HG02588 (cell line): ENCODE measurements at regions not wholly inside any gene's neighbourhood (a gene's known extent, or its start where the extent isn't known, plus 50 kb on each side); places are given as distances from the start of the nearest gene placed in this dataset.

Source experiments
- ATAC-seq: cut with Tn5 transposase; IDR thresholded peaks from one replicate; pipeline ENCODE4 v1.9.1; 2021; ENCODE audit warnings: mild to moderate bottlenecking, moderate library complexity; ENCODE audit not compliant: unreplicated experiment

- no peak for ATAC-seq
Observed at GRCh38 chr4:74674750-74675149, 119.6 kb downstream of the BTC start.

GRCh38 chr4:74675673-74676279 is 118.5 kb downstream of the BTC start:
- ATAC-seq: peak; percentile 70

GRCh38 chr4:74682567-74683359 is 111.6 kb downstream of the BTC start:
- no peak for ATAC-seq

GRCh38 chr4:74692972-74693371 is 101.4 kb downstream of the BTC start:
- ATAC-seq: no peak
